PC-9 (cell line): ENCODE measurements at regions not wholly inside any gene's neighbourhood (a gene's known extent, or its start where the extent isn't known, plus 50 kb on each side); places are given as distances from the start of the nearest gene placed in this dataset.

ENCODE experiments used
- CTCF ChIP-seq: fragments of 200-600 bp; sonication (generic); conservative IDR thresholded peaks from 2 replicates; pipeline ENCODE4 v1.6.1; 2017; ENCODE audit warnings: mixed run types, antibody characterized with exemption, mild to moderate bottlenecking, moderate library complexity
- EZH2 ChIP-seq: fragments of 200-600 bp; sonication (generic); IDR thresholded peaks from 2 replicates; pipeline ENCODE4 v1.8.0; 2017; ENCODE audit warnings: antibody characterized with exemption, low read depth

- TF ChIP-seq CTCF = no peak
- no peak for TF ChIP-seq EZH2
These were observed 179.9 kb upstream of the SCN7A start for GRCh38 chr2:166673986-166674385.
